RWPE1 (cell line): ENCODE measurements at regions not wholly inside any gene's neighbourhood (a gene's known extent, or its start where the extent isn't known, plus 50 kb on each side); places are given as distances from the start of the nearest gene placed in this dataset.

ENCODE experiments used
- CTCF ChIA-PET: fragments of 350-600 bp; sonication (Branson Sonifier 250); formaldehyde crosslinking; extraction: SDS; loops from one replicate; lab custom pipeline; 2021; lab: Yijun Ruan, JAX
- POLR2A ChIA-PET: fragments of 400-600 bp; formaldehyde crosslinking; extraction: SDS; loops from one replicate; lab custom pipeline; 2020; ENCODE audit warnings: antibody characterized with exemption; ENCODE audit not compliant: low non-redundant PET; lab: Yijun Ruan, JAX
- DNase-seq: peaks from one replicate; pipeline ENCODE4 v3.0.0; 2012; ENCODE audit warnings: low spot score
- H3K27ac ChIP-seq: fragments of 450-650 bp; 2 replicates; pipeline ENCODE4 v1.5.1; 2017
- TF ChIP-seq, protein P1 (sequence below): fragments of 450-650 bp; conservative IDR thresholded peaks from 2 replicates; pipeline ENCODE4 v1.5.1; 2017; ENCODE audit warnings: low read depth, mild to moderate bottlenecking

GRCh38 chr1:87263785-87264184 lies 64.9 kb upstream of the LMO4 start:
- ChIA-PET CTCF (interaction anchor here (0.6 to 0.7 kb wide), 2 partner anchors 15 to 1088 kb away, joined by 3 to 6 read pairs; no protein-coding TSS in a partner anchor), POLR2A (no interaction called here)
- no peak for DNase-seq
- TF ChIP-seq, protein P1, sequence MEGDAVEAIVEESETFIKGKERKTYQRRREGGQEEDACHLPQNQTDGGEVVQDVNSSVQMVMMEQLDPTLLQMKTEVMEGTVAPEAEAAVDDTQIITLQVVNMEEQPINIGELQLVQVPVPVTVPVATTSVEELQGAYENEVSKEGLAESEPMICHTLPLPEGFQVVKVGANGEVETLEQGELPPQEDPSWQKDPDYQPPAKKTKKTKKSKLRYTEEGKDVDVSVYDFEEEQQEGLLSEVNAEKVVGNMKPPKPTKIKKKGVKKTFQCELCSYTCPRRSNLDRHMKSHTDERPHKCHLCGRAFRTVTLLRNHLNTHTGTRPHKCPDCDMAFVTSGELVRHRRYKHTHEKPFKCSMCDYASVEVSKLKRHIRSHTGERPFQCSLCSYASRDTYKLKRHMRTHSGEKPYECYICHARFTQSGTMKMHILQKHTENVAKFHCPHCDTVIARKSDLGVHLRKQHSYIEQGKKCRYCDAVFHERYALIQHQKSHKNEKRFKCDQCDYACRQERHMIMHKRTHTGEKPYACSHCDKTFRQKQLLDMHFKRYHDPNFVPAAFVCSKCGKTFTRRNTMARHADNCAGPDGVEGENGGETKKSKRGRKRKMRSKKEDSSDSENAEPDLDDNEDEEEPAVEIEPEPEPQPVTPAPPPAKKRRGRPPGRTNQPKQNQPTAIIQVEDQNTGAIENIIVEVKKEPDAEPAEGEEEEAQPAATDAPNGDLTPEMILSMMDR, result no peak
- H3K27ac ChIP-seq, result no peak overlapping the region

DNA sequence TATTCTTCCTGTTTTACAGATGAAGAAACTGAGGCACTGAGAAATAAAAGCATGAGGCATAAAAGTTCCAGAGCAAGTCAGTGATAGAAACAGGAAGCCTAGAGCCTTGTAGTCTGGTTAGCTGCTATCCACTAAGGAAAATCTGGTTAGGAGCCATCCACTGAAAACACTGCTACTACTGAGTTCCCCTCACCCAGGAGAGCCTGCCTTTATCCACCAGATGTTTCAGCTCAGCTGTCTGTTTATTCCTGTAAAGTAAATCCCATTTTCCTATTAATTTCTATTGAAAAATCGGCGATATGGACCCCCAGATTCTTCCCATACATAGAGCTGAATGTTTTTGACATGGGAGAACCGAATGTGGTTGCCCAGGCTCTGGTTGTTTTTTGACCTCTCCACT lies 63.7 kb upstream of the LMO4 start:
- DNase-seq, result no peak
- CTCF ChIA-PET, result no interaction called here
- POLR2A ChIA-PET, result no interaction called here
- TF ChIP-seq, protein P1, result no peak
- H3K27ac ChIP-seq, result no peak overlapping the region

DNA sequence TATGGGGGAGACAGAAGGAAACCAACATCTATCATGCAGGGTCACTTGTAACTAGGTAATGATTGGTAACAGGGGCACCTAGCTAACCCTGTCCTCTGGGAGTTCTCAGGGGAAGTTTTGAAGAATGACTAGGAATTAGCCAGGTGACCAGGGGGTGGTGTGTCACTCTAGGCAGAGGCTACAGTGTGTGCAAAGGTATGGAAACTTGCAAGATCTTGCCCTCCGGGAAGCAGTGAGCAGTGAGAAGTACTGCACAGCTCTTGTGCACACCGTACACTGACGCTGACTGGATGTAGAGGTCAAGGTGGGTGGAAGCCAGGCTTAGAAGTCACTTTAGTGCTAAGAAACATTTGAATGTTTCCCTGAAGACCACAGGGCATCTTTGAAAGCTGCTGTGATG lies 62.9 kb upstream of the LMO4 start:
- H3K27ac ChIP-seq, result no peak overlapping the region
- ChIA-PET POLR2A (no interaction called here), CTCF (no interaction called here)
- DNase-seq, result no peak
- TF ChIP-seq, protein P1, result no peak

GRCh38 chr1:87268111-87268510 lies 60.6 kb upstream of the LMO4 start:
- no peak for DNase-seq
- H3K27ac ChIP-seq, result no peak overlapping the region
- ChIA-PET POLR2A (no interaction called here), CTCF (no interaction called here)
- TF ChIP-seq, protein P1, result no peak

- H3K27ac ChIP-seq, result no peak overlapping the region
- ChIA-PET CTCF (interaction anchor here (0.6 kb wide), 1 partner anchor 819 kb away, joined by 4 read pairs; no protein-coding TSS in a partner anchor), POLR2A (no interaction called here)
- DNase-seq, result no peak
- TF ChIP-seq, protein P1, result no peak
These were observed 58.8 kb upstream of the LMO4 start for GRCh38 chr1:87269921-87270320.

- CTCF ChIA-PET, result no interaction called here
These were observed 55.4 kb upstream of the LMO4 start for GRCh38 chr1:87273291-87273690.

More at GRCh38 chr1:87273291-87273690, 55.4 kb upstream of the LMO4 start:
- H3K27ac ChIP-seq, result no peak overlapping the region
- POLR2A ChIA-PET, result no interaction called here
- TF ChIP-seq, protein P1, result no peak
- no peak for DNase-seq
